ENCODE measurements at regions not wholly inside any gene's neighbourhood (a gene's known extent, or its start where the extent isn't known, plus 50 kb on each side); places are given as distances from the start of the nearest gene placed in this dataset.

GRCh38 chr1:214831956-214832355, 229.0 kb downstream of the CENPF start:
- ChIA-PET CTCF (ENCODE audit: partially characterized antibody) (interaction anchor here (0.7 kb wide), 1 partner anchor 58 kb away, joined by 3 read pairs; no protein-coding TSS in a partner anchor), POLR2A (ENCODE audit: partially characterized antibody) (no interaction called here)
- Histone ChIP-seq H4K91ac (replicated peaks; ENCODE audit: insufficient read length, low read length) (no peak overlapping the region), H4K8ac (ENCODE audit: extremely low read depth, insufficient read depth, low read length) (no peak overlapping the region), H3K27ac (ENCODE audit: low read depth, low read length) (no peak overlapping the region), H3K14ac (ENCODE audit: insufficient read length) (no peak overlapping the region), H3K23me2 (ENCODE audit: low read depth, low read length) (no peaks in the 10 kb centered on the region), H3K4me2 (ENCODE audit: insufficient read depth in 1 of 2, low read depth in 2 of 2, low read length in 2 of 2) (no peak overlapping the region), H2BK12ac (ENCODE audit: low read depth, low read length) (no peak overlapping the region), H3K36me3 (ENCODE audit: control insufficient read depth in 2 of 4, insufficient read depth in 4 of 4, low read length in 3 of 4) (no peaks in the 10 kb centered on the region), H2BK5ac (ENCODE audit: low read depth, low read length) (no peak overlapping the region), H3K9ac (replicated peaks in 1 of 4; ENCODE audit: extremely low read depth in 1 of 4, low read depth in 3 of 4, low read length in 3 of 4) (no peak overlapping the region), H2BK120ac (replicated peaks; ENCODE audit: low read depth, low read length) (no peak overlapping the region), H3K4me1 (replicated peaks in 1 of 4; ENCODE audit: control insufficient read depth in 3 of 4, insufficient read depth in 4 of 4, low read length in 3 of 4) (no peaks in the 10 kb centered on the region), H2AFZ (ENCODE audit: low read length) (no peak overlapping the region), H3K23ac (ENCODE audit: insufficient read length) (no peak overlapping the region), H3K18ac (ENCODE audit: extremely low read depth, low read length) (no peak overlapping the region), H3K79me1 (ENCODE audit: low read depth, low read length) (no peaks in the 10 kb centered on the region), H3K79me2 (ENCODE audit: control insufficient read depth in 1 of 2, insufficient read depth in 2 of 2, low read length in 2 of 2) (no peaks in the 10 kb centered on the region), H3K27me3 (replicated peaks in 1 of 4; ENCODE audit: control insufficient read depth in 3 of 4, extremely low read depth in 1 of 4, insufficient read depth in 3 of 4, low read length in 3 of 4) (no peaks in the 10 kb centered on the region), H4K20me1 (replicated peaks in 1 of 2; ENCODE audit: control insufficient read depth in 1 of 2, insufficient read depth in 2 of 2, low read length in 2 of 2) (no peaks in the 10 kb centered on the region), H3K4ac (replicated peaks; ENCODE audit: insufficient read length, low read depth, low read length) (no peak overlapping the region), H4K5ac (ENCODE audit: insufficient read length, low read depth, low read length) (no peak overlapping the region), H2AK5ac (ENCODE audit: low read depth, low read length) (no peak overlapping the region), H3K56ac (replicated peaks; ENCODE audit: insufficient read length, low read depth, low read length) (no peak overlapping the region), H3K4me3 (ENCODE audit: extremely low read depth in 1 of 4, insufficient read depth in 2 of 4, low read depth in 3 of 4, low read length in 4 of 4) (no peak overlapping the region), H2BK15ac (ENCODE audit: low read length) (no peak overlapping the region), H3K9me3 (ENCODE audit: insufficient read depth in 2 of 2, low read depth in 1 of 2, low read length in 1 of 2) (peaks cover 0 to 9% of the 10 kb centered on the region in 2 experiments; a peak in 1 of 4 replicates), H2BK20ac (ENCODE audit: low read length) (no peak overlapping the region)
- DNase-seq (ENCODE audit: low read depth in 1 of 2, low spot score in 2 of 2) (no peak), FAIRE-seq (no peak)
- 70% methylated on average over 5 of the region's 5 CpGs; no CpG with 5 or more reads in 1 of the 2 experiments for WGBS, 2 experiments (ENCODE audit: extremely low coverage in 1 of 2, insufficient coverage in 1 of 2, insufficient read length in 1 of 2, insufficient replicate concordance in 2 of 2, low coverage in 1 of 2, low lambda C conversion rate in 2 of 2, missing lambda C conversion rate in 1 of 2)
- TF ChIP-seq E2F6 (IDR thresholded peaks at IDR 0.05) (no peak), SUZ12 (IDR thresholded peaks at IDR 0.05; ENCODE audit: low read length) (no peak), CHD2 (IDR thresholded peaks at IDR 0.05; ENCODE audit: low read length) (no peak), SIRT6 (IDR thresholded peaks at IDR 0.05; ENCODE audit: low read length) (no peak), KDM1A (IDR thresholded peaks at IDR 0.05; ENCODE audit: borderline replicate concordance, low read length) (no peak), NRF1 (IDR thresholded peaks at IDR 0.05; ENCODE audit: low read depth, low read length) (no peak), EP300 (IDR thresholded peaks at IDR 0.05; ENCODE audit: borderline replicate concordance in 1 of 2, low read depth in 2 of 2, low read length in 2 of 2) (no peak), HDAC6 (IDR thresholded peaks at IDR 0.05; ENCODE audit: low read depth, low read length) (no peak), BRCA1 (IDR thresholded peaks at IDR 0.05; ENCODE audit: low read depth, low read length) (no peak), ASH2L (IDR thresholded peaks at IDR 0.05; ENCODE audit: low read length) (no peak), POU5F1 (IDR thresholded peaks at IDR 0.05; ENCODE audit: low read depth, low read length) (no peak), CEBPB (IDR thresholded peaks at IDR 0.05; ENCODE audit: low read depth, low read length) (no peak)
- TF ChIP-seq, protein P1, sequence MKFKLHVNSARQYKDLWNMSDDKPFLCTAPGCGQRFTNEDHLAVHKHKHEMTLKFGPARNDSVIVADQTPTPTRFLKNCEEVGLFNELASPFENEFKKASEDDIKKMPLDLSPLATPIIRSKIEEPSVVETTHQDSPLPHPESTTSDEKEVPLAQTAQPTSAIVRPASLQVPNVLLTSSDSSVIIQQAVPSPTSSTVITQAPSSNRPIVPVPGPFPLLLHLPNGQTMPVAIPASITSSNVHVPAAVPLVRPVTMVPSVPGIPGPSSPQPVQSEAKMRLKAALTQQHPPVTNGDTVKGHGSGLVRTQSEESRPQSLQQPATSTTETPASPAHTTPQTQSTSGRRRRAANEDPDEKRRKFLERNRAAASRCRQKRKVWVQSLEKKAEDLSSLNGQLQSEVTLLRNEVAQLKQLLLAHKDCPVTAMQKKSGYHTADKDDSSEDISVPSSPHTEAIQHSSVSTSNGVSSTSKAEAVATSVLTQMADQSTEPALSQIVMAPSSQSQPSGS (IDR thresholded peaks at IDR 0.05; ENCODE audit: low read length), result no peak
